ENCODE measurements at regions not wholly inside any gene's neighbourhood (a gene's known extent, or its start where the extent isn't known, plus 50 kb on each side); places are given as distances from the start of the nearest gene placed in this dataset.

- DNase-seq (ENCODE audit: low read depth): no peak
Observed at GRCh38 chr3:59542276-59542675, 492.5 kb upstream of the CFAP20DC start.

- DNase-seq (ENCODE audit: low read depth): no peak
Observed at GRCh38 chr3:59540696-59541095, 490.9 kb upstream of the CFAP20DC start.

GRCh38 chr3:59540241-59540640 is 490.4 kb upstream of the CFAP20DC start:
- DNase-seq (ENCODE audit: low read depth): no peak

GRCh38 chr3:59538753-59539432 is 489.1 kb upstream of the CFAP20DC start:
- no peak for DNase-seq (ENCODE audit: low read depth)

- DNase-seq (ENCODE audit: low read depth): no peak
Observed at GRCh38 chr3:59535791-59536221, 486.0 kb upstream of the CFAP20DC start.

- DNase-seq (ENCODE audit: low read depth): no peak
Observed at GRCh38 chr3:59531994-59532393, 482.2 kb upstream of the CFAP20DC start.

GRCh38 chr3:59531066-59531745 is 481.4 kb upstream of the CFAP20DC start:
- DNase-seq (ENCODE audit: low read depth): no peak

GRCh38 chr3:59528251-59528650 is 478.4 kb upstream of the CFAP20DC start:
- DNase-seq (ENCODE audit: low read depth): no peak

- DNase-seq (ENCODE audit: low read depth): no peak
Observed at GRCh38 chr3:59527493-59527892, 477.7 kb upstream of the CFAP20DC start.

GRCh38 chr3:59526999-59527398 is 477.2 kb upstream of the CFAP20DC start:
- DNase-seq (ENCODE audit: low read depth): no peak

GRCh38 chr3:59522550-59522949 is 472.7 kb upstream of the CFAP20DC start:
- DNase-seq (ENCODE audit: low read depth): no peak

- DNase-seq (ENCODE audit: low read depth): no peak
Observed at GRCh38 chr3:59519094-59519493, 469.3 kb upstream of the CFAP20DC start.

GRCh38 chr3:59518283-59519055 is 468.6 kb upstream of the CFAP20DC start:
- no peak for DNase-seq (ENCODE audit: low read depth)

- DNase-seq (ENCODE audit: low read depth): no peak
Observed at GRCh38 chr3:59517388-59517787, 467.6 kb upstream of the CFAP20DC start.

GRCh38 chr3:59515966-59516365 is 466.1 kb upstream of the CFAP20DC start:
- no peak for DNase-seq (ENCODE audit: low read depth)

- DNase-seq (ENCODE audit: low read depth): no peak
Observed at GRCh38 chr3:59514865-59515482, 465.1 kb upstream of the CFAP20DC start.

- no peak for DNase-seq (ENCODE audit: low read depth)
Observed at GRCh38 chr3:59513570-59513969, 463.7 kb upstream of the CFAP20DC start.

GRCh38 chr3:59512066-59512465 is 462.2 kb upstream of the CFAP20DC start:
- no peak for DNase-seq (ENCODE audit: low read depth)

GRCh38 chr3:59510576-59510975 is 460.8 kb upstream of the CFAP20DC start:
- DNase-seq (ENCODE audit: low read depth): no peak

- no peak for DNase-seq (ENCODE audit: low read depth)
Observed at GRCh38 chr3:59508273-59508672, 458.4 kb upstream of the CFAP20DC start.

- no peak for DNase-seq (ENCODE audit: low read depth)
Observed at GRCh38 chr3:59506191-59506590, 456.4 kb upstream of the CFAP20DC start.

GRCh38 chr3:59503441-59503840 is 453.6 kb upstream of the CFAP20DC start:
- DNase-seq (ENCODE audit: low read depth): no peak

GRCh38 chr3:59502806-59503205 is 453.0 kb upstream of the CFAP20DC start:
- DNase-seq (ENCODE audit: low read depth): peak; percentile 64
